ENCODE measurements at regions not wholly inside any gene's neighbourhood (a gene's known extent, or its start where the extent isn't known, plus 50 kb on each side); places are given as distances from the start of the nearest gene placed in this dataset.
A peak's percentile ranks its signal among the peaks of the same experiment; 100 is the strongest.

DNA sequence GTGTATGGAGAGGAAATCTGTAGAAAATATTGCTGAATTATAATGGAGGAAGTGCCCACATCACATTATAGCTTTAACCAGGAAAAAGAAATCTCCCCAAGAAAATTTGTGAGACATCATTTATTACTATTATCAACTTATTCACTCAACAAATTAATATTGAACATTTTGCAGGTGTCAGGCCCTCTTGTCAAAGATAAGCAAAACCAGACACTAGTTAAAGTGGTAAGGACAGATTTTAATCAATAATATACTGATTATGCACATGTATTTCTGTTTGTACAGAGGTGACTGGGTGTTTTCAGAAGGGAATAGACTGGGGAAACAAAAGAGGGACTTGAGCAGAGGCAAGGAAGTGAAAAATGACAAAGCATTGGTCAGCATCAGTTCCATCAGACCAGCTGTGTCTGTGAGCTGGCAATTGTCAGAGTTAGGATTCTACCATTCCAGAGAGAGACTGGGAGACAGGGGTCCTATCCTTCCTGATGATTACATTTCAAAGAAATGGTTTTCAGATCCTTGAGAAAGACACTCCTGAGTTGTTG lies 519.2 kb downstream of the UTRN start:
- peaks cover 23% of the 10 kb centered on the region for H3K36me3 Mint-ChIP-seq (ENCODE audit: low read depth)
- no peak overlapping the region for H3K27ac Mint-ChIP-seq
- H3K4me1 Mint-ChIP-seq (ENCODE audit: low read depth): peaks cover 6% of the 10 kb centered on the region
- H3K9me3 Mint-ChIP-seq: no peaks in the 10 kb centered on the region
- H3K4me3 Mint-ChIP-seq: no peak overlapping the region
- no peaks in the 10 kb centered on the region for H3K27me3 Mint-ChIP-seq

DNA sequence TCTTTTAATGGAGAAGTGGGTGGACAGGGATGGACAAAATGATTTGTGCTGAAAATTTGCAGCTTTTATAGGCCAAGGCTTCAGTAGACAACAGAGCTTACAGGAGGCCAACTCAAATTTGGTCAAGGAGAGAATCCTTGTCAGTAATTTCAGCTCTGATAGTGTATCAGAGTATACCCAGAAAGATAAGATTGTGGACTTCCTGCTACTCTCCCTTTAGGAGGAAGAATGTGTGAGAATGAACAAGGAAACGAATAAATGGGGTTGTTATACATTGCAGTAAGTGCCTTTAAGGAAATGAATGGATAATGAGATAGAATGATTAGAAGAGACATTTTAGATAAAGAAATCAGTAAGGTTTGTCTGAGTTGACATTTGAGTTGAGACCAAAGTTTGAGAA lies 519.9 kb downstream of the UTRN start:
- no peak overlapping the region for H3K4me3 Mint-ChIP-seq
- H3K9me3 Mint-ChIP-seq: no peaks in the 10 kb centered on the region
- no peaks in the 10 kb centered on the region for H3K27me3 Mint-ChIP-seq
- H3K4me1 Mint-ChIP-seq (ENCODE audit: low read depth): peaks cover 9% of the 10 kb centered on the region
- no peak overlapping the region for H3K27ac Mint-ChIP-seq
- peaks cover 29% of the 10 kb centered on the region for H3K36me3 Mint-ChIP-seq (ENCODE audit: low read depth)

DNA sequence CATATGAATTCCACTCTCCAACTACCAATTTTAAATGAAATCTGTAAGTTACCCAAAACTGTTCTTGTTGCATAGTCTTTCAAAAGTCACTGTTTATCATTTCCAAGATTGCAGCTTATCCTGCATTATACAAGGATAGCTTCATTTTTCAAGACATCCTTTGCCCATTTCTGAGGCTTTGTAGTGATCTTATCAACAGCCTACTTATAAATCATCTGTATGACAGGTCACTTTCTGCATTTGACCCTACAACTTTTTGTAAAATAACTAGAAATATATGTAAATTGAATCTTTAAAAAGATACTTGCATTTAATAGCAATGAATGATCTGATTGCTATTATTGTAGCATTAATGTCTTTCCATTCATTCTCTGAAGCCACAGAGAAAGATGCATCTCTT lies 521.1 kb downstream of the UTRN start:
- Mint-ChIP-seq H3K27ac (no peak overlapping the region), H3K36me3 (ENCODE audit: low read depth) (peaks cover 29% of the 10 kb centered on the region), H3K4me1 (ENCODE audit: low read depth) (peaks cover 9% of the 10 kb centered on the region), H3K4me3 (no peak overlapping the region), H3K9me3 (no peaks in the 10 kb centered on the region), H3K27me3 (no peaks in the 10 kb centered on the region)

DNA sequence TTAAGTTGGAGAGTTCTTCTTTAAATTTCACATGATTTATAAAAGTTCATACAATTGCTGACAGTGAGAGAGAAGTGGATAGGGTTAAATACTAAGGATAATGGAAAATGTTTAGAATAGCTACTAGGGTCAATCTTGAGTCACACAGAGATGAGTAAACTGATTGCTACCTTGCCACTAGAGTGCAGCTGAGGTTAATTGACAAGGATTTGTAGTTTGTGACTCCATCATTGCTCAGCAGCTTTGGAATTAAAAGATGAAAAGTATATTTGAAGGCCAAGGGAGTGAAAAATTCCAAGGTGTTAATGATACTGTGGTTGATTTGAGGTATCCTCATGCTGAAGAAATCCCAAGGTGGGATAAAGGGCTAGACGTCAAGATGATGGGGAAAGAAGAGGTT lies 524.0 kb downstream of the UTRN start:
- H3K9me3 Mint-ChIP-seq: no peaks in the 10 kb centered on the region
- peaks cover 38% of the 10 kb centered on the region for H3K36me3 Mint-ChIP-seq (ENCODE audit: low read depth)
- H3K27ac Mint-ChIP-seq: peak overlapping the region; percentile 80
- peaks cover 9% of the 10 kb centered on the region for H3K4me1 Mint-ChIP-seq (ENCODE audit: low read depth)
- H3K27me3 Mint-ChIP-seq: no peaks in the 10 kb centered on the region
- H3K4me3 Mint-ChIP-seq: no peak overlapping the region

DNA sequence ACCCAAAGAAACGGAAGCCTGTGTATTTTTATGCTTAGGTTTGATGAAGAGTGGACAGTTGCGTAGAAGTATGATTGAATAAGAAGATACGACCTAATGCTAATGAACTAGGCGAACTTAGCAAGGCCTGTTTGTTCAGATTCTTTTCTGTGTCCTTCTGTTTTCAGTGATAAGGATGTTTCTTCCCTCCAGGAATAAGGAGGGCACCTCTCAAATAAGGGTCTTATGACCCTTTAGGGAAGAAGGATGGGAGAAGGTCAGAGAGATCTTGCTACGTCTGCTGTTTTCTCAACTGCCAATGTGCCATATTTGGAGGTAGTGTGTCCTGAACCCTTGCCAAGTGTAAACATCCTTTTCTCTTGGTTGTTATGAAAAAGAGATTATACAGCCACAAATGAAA lies 524.8 kb downstream of the UTRN start:
- H3K4me3 Mint-ChIP-seq: no peak overlapping the region
- peaks cover 9% of the 10 kb centered on the region for H3K4me1 Mint-ChIP-seq (ENCODE audit: low read depth)
- H3K9me3 Mint-ChIP-seq: no peaks in the 10 kb centered on the region
- H3K36me3 Mint-ChIP-seq (ENCODE audit: low read depth): peaks cover 42% of the 10 kb centered on the region
- H3K27me3 Mint-ChIP-seq: no peaks in the 10 kb centered on the region
- no peak overlapping the region for H3K27ac Mint-ChIP-seq

DNA sequence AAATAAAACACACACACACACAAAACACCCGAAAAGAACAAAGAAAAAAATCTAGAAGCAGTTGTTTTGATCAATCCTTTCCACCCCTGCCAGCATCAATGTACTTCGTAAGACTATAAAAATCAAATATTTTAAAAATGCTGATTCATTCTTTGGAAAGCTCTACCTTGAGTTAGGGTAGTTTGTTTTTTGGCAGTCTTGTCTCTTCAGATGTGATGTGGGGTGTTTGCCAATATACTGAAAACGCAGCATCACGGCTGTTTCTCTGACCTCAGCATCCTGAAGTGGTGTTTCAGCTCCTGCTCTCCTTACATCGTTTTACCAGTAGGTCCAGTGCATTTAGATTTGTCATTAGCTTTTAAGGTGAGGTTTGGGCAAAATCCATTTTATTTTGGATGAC lies 526.0 kb downstream of the UTRN start:
- H3K4me3 Mint-ChIP-seq: no peak overlapping the region
- peaks cover 48% of the 10 kb centered on the region for H3K36me3 Mint-ChIP-seq (ENCODE audit: low read depth)
- peaks cover 9% of the 10 kb centered on the region for H3K4me1 Mint-ChIP-seq (ENCODE audit: low read depth)
- H3K27me3 Mint-ChIP-seq: no peaks in the 10 kb centered on the region
- H3K9me3 Mint-ChIP-seq: no peaks in the 10 kb centered on the region
- H3K27ac Mint-ChIP-seq: no peak overlapping the region

DNA sequence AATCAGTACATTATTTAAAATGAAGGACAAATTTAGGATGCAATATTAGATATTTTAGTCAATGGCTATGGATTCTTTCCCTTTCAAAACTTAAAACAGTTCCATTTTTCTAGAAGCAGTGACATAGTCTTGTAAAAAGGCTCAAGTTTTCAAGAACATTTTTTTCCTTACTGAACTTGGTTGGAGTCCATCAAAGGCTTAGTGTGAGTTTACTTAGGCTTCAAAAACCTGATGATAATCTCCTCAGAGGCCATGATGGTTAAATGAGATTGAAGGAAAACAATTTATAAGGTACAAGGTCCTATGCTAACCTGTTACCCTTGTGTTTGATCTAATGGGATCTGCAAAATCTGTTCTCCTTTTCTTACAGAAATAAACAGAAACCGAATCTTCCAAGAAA lies 531.8 kb downstream of the UTRN start:
- H3K27me3 Mint-ChIP-seq: no peaks in the 10 kb centered on the region
- H3K4me1 Mint-ChIP-seq (ENCODE audit: low read depth): peaks cover 11% of the 10 kb centered on the region
- no peak overlapping the region for H3K4me3 Mint-ChIP-seq
- no peaks in the 10 kb centered on the region for H3K9me3 Mint-ChIP-seq
- H3K36me3 Mint-ChIP-seq (ENCODE audit: low read depth): peaks cover 31% of the 10 kb centered on the region
- H3K27ac Mint-ChIP-seq: no peak overlapping the region

DNA sequence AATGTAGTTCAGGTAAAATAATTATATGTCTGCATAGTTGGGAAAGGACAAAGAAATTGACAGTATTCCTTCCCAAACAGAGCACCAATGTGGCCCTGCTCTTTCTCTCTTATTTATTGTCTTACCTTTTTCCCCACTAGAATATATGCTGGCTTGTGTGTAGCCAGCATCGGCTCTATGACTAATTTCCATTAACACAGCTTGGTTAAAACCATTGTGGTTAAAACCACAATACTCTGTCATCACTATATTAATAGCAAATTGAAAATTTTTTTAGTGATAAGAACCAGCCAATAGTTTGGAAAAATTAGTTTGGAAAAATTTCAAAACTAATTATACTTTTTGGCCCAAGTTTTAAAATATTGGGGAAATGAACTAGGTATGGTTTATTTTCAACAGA lies 535.1 kb downstream of the UTRN start:
- Mint-ChIP-seq H3K27ac (no peak overlapping the region), H3K9me3 (no peaks in the 10 kb centered on the region), H3K36me3 (ENCODE audit: low read depth) (peaks cover 17% of the 10 kb centered on the region), H3K27me3 (no peaks in the 10 kb centered on the region), H3K4me1 (ENCODE audit: low read depth) (peaks cover 11% of the 10 kb centered on the region), H3K4me3 (no peak overlapping the region)

DNA sequence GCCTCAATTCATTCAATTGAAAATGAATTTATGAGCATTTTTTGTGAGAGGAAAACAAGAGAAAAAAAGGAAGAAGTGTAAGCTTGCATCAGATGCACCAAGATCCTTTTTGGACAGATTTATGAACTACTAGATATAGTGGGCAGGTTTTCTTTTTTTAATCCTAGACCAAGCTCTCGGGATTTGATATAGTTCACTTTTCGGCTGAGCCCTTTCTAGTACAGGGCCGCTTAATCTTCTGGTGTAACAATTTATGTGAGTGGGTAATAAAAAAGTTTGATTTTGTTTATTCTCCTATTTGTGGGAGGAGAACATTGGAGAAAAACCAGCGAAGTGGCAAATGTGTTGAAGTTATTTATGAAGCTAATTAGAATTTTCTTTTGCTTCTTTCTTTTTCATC lies 538.0 kb downstream of the UTRN start:
- H3K27me3 Mint-ChIP-seq: no peaks in the 10 kb centered on the region
- no peak overlapping the region for H3K27ac Mint-ChIP-seq
- no peaks in the 10 kb centered on the region for H3K9me3 Mint-ChIP-seq

DNA sequence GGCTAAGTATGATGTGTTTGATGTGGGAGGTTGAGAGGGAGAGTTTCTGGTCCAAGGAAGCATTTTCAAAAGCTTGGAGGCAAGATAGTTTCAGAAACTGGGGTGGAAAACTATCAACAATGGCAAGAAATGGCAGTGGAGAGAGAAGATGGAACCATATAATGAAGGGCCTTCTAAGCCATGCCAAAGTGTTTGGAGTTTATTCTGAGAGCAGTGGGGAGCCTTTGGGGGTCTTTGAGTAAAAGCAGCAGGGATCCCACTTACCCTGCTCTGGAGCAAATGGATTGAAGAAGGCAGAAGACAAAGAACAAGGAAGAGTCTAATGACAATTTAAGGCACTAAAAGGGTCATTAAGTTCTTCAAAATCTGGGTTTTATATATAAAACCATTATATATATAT lies 538.9 kb downstream of the UTRN start:
- H3K9me3 Mint-ChIP-seq: no peaks in the 10 kb centered on the region
- H3K27ac Mint-ChIP-seq: peak overlapping the region; percentile 6
- H3K4me1 Mint-ChIP-seq (ENCODE audit: low read depth): peaks cover 11% of the 10 kb centered on the region
- H3K36me3 Mint-ChIP-seq (ENCODE audit: low read depth): peaks cover 28% of the 10 kb centered on the region
- no peaks in the 10 kb centered on the region for H3K27me3 Mint-ChIP-seq
- H3K4me3 Mint-ChIP-seq: no peak overlapping the region

More for the DNA sequence above, 538.0 kb downstream of the UTRN start:
- Mint-ChIP-seq H3K4me3 (no peak overlapping the region), H3K4me1 (ENCODE audit: low read depth) (peaks cover 11% of the 10 kb centered on the region), H3K36me3 (ENCODE audit: low read depth) (peaks cover 23% of the 10 kb centered on the region)

DNA sequence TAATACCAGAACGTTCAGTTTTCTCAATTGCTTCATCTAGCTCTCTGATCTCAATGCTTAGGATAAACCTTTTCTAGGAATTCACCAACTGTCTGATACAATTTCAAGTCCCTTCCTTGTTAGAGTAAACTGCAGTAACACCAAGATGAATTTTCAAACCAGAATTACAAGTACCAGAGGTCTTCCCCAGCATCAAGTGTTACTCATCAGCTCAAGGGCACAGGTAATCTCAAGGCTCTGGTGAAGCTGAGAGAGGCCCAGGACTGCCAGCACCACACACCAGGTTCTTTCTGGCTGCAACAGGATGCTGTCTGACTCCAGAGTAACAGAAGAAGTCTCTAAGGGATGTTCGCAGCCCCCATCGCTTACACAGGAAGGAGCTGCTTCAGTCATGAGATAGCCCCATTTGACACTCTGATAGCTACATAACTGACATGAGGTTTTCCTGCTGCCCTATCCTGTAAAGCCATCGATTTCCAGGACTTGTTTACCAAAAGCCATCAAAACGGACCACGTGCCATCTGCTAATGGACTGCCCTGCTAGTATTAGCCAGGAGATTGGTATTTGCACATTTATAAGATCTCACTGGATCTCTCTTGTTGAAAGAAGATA lies 549.4 kb downstream of the UTRN start:
- H3K9me3 Mint-ChIP-seq: no peaks in the 10 kb centered on the region
- H3K4me1 Mint-ChIP-seq (ENCODE audit: low read depth): no peaks in the 10 kb centered on the region
- no peak overlapping the region for H3K27ac Mint-ChIP-seq
- peaks cover 37% of the 10 kb centered on the region for H3K36me3 Mint-ChIP-seq (ENCODE audit: low read depth)
- H3K27me3 Mint-ChIP-seq: no peaks in the 10 kb centered on the region
- H3K4me3 Mint-ChIP-seq: no peak overlapping the region

DNA sequence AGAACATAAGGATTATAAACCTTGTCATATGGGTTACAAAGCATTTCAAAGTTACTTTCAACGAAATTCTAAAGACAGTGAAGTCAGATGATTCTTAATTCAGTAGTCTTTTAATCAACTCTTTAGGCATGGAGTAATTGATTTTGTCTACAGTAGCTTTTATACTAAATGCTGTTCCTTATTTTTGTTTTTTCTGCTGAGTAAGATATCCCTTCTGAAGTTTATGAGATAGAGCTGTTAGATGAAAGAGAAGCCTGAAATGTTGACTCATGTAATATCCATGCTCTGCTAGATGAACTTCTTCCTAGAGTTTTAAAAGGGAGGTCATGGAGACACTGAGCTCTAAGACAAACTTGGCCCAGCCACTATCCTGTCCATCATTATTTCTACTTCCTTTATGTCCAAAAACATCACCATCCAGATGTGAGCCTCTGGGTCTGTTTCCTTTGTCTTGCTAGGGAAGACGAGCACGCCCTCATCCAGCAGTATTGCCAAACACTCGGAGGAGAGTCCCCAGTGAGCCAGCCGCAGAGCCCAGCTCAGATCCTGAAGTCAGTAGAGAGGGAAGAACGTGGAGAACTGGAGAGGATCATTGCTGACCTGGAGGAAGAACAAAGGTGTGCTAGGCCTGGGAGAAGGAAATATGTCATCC lies 550.3 kb downstream of the UTRN start:
- H3K27ac Mint-ChIP-seq: no peak overlapping the region
- peaks cover 40% of the 10 kb centered on the region for H3K36me3 Mint-ChIP-seq (ENCODE audit: low read depth)
- no peaks in the 10 kb centered on the region for H3K27me3 Mint-ChIP-seq
- no peaks in the 10 kb centered on the region for H3K9me3 Mint-ChIP-seq
- H3K4me1 Mint-ChIP-seq (ENCODE audit: low read depth): no peaks in the 10 kb centered on the region
- H3K4me3 Mint-ChIP-seq: no peak overlapping the region

DNA sequence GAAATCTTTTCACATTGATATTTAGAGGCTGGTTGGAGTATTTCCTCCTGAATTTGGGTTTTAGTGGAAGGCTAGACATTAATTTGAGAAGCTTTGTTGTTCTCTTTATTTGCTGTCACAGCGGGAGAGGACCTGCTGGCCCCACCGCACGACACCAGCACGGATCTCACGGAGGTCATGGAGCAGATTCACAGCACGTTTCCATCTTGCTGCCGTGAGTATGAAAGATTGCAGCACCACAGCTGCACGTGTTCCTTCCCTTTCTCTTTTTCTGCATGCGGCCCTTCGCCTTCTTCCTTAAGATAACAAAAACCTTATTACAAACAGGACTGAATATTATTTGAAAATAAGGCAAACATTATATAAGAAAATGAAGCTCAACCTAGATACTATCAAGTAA lies 555.5 kb downstream of the UTRN start:
- no peaks in the 10 kb centered on the region for H3K9me3 Mint-ChIP-seq

DNA sequence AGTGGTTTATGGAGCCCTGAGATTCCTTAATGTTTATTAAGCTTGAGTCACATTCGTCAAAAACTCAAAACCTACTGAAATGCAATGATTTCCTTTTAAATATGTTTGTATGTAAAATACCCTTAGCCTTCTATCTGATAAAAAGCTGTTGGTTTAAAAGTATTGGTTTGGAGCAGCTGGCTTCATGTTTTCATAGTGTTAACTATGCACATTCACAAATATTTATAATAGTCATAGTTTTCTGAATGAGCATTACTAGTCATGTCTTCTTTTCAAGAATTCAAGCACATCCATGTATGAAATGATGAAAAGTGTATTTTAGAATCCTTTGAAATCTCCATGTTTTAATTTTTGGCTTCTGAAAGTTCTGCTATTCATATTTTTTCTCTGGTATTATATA lies 558.6 kb downstream of the UTRN start:
- H3K27ac Mint-ChIP-seq: no peak overlapping the region

More for the DNA sequence above, 555.5 kb downstream of the UTRN start:
- Mint-ChIP-seq H3K4me3 (no peak overlapping the region), H3K27ac (no peak overlapping the region), H3K36me3 (ENCODE audit: low read depth) (peaks cover 45% of the 10 kb centered on the region), H3K27me3 (no peaks in the 10 kb centered on the region), H3K4me1 (ENCODE audit: low read depth) (no peaks in the 10 kb centered on the region)

DNA sequence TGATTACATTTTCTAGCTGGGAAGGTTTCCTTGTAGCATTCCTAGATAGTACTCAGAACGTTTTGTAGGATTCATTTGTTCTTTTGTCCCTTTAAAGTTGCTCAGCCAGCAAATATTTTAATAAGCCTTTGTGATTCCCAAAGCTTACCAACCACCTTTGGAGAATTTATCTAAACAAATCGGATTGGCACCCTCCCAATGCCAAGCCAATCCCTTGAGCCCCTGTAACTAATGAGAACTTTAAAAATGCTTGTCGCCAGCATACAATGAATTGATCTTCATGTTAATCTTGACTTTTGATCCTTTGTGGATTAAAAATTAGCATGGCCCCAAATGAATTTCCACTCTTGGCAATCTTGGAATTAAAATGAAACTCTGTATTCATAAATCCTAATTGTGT lies 559.5 kb downstream of the UTRN start:
- H3K4me3 Mint-ChIP-seq: no peak overlapping the region
- H3K27me3 Mint-ChIP-seq: no peaks in the 10 kb centered on the region
- no peaks in the 10 kb centered on the region for H3K9me3 Mint-ChIP-seq
- H3K27ac Mint-ChIP-seq: no peak overlapping the region
- H3K4me1 Mint-ChIP-seq (ENCODE audit: low read depth): no peaks in the 10 kb centered on the region
- H3K36me3 Mint-ChIP-seq (ENCODE audit: low read depth): peaks cover 45% of the 10 kb centered on the region

More for the DNA sequence above, 558.6 kb downstream of the UTRN start:
- Mint-ChIP-seq H3K9me3 (no peaks in the 10 kb centered on the region), H3K4me1 (ENCODE audit: low read depth) (no peaks in the 10 kb centered on the region), H3K36me3 (ENCODE audit: low read depth) (peaks cover 49% of the 10 kb centered on the region), H3K27me3 (no peaks in the 10 kb centered on the region), H3K4me3 (no peak overlapping the region)

DNA sequence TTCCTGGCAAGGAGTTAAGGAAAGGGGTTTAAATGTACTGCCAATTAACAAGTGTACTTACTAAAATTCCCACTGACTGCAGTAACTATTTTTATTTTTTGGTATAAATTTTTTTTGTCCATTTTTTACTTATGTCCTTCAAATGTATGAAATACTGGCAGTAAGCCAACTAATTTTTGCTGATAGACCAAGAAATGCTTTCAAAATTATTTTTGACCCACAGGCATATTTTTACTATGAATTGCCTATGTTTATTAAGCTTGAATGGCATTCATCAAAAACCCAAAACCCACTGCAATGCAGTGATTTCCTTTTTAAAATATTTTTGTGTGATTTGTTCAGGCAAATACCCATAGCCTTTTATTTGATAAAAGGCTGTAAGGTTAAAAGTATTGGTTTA lies 560.1 kb downstream of the UTRN start:
- H3K36me3 Mint-ChIP-seq (ENCODE audit: low read depth): peaks cover 44% of the 10 kb centered on the region
- no peaks in the 10 kb centered on the region for H3K9me3 Mint-ChIP-seq
- no peaks in the 10 kb centered on the region for H3K27me3 Mint-ChIP-seq
- H3K4me3 Mint-ChIP-seq: no peak overlapping the region
- H3K4me1 Mint-ChIP-seq (ENCODE audit: low read depth): no peaks in the 10 kb centered on the region
- no peak overlapping the region for H3K27ac Mint-ChIP-seq
